ENCODE measurements at regions not wholly inside any gene's neighbourhood (a gene's known extent, or its start where the extent isn't known, plus 50 kb on each side); places are given as distances from the start of the nearest gene placed in this dataset.

DNA sequence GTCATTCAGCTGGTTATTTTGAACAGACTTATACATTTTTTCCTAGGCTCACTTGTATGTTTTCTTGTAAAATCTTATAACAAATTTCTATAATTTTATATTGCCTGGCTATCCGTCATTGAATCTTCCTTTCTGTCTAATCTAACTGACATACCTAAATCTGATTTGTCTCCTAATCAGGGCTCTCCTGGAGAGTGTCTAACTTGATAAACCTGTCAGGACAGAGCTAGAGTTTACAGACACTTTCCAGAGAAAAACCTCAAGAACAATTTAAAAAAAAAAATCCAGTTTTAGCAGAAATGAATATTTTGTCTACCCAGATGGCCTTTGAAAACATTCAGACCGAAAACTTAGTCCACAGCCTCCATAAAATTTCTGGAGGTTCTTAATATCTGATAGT is 1305.8 kb downstream of the ROBO1 start:
- TF ChIP-seq, protein P1, sequence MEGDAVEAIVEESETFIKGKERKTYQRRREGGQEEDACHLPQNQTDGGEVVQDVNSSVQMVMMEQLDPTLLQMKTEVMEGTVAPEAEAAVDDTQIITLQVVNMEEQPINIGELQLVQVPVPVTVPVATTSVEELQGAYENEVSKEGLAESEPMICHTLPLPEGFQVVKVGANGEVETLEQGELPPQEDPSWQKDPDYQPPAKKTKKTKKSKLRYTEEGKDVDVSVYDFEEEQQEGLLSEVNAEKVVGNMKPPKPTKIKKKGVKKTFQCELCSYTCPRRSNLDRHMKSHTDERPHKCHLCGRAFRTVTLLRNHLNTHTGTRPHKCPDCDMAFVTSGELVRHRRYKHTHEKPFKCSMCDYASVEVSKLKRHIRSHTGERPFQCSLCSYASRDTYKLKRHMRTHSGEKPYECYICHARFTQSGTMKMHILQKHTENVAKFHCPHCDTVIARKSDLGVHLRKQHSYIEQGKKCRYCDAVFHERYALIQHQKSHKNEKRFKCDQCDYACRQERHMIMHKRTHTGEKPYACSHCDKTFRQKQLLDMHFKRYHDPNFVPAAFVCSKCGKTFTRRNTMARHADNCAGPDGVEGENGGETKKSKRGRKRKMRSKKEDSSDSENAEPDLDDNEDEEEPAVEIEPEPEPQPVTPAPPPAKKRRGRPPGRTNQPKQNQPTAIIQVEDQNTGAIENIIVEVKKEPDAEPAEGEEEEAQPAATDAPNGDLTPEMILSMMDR (IDR thresholded peaks at IDR 0.05; ENCODE audit: low read depth, low read length): no peak
- in situ Hi-C loops (cut with HindIII; ENCODE audit: low sequenced_read_pairs): no loop called here
- DNase-seq (ENCODE audit: low read depth, low spot score): no peak
- H3K4me3 ChIP-seq (ENCODE audit: low read depth, low read length): no peak overlapping the region

DNA sequence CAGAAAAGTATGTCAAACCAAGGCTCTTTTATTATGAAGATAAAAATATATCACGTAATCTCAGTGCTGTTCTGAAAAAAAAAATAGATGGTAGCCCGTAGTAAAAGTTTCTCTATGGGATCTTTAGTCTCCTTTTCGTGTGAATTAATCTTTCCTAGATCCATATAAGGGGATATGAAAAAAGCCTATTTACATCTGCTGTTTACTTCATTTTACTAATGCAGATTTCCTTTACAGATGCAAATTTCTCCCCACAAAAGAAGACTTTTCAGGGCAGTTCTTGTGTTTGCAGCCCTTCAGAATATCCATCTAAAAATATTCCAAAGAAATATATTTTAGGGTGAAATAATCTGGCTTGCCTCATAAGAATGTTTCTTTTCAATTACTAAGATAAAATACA is 1291.7 kb downstream of the ROBO1 start:
- DNase-seq (ENCODE audit: low read depth, low spot score): no peak
- H3K4me3 ChIP-seq (ENCODE audit: low read depth, low read length): no peak overlapping the region
- in situ Hi-C loops (cut with HindIII; ENCODE audit: low sequenced_read_pairs): no loop called here
- TF ChIP-seq, protein P1 (IDR thresholded peaks at IDR 0.05; ENCODE audit: low read depth, low read length): no peak

DNA sequence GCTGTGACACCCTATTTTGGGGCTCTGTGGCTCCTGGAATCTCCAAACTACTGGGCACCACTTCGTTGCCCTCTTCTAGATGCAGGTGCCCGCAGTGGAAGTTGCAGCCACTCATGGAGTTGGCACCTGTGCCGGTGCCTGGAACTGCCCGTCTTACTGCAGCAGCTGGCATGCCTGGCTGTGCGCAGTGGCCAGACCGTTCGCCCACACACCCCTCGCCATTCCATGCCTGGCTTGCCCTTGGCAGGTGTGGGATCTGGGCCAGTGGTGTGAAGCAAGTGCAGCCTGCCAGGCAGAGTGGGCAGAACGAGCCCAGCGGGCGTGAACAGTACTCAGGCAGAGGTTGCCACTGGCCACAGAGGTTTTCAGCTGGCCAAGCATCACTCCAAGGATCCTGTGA is 1286.7 kb downstream of the ROBO1 start:
- in situ Hi-C loops (cut with HindIII; ENCODE audit: low sequenced_read_pairs): no loop called here
- no peak overlapping the region for H3K4me3 ChIP-seq (ENCODE audit: low read depth, low read length)
- TF ChIP-seq, protein P1 (IDR thresholded peaks at IDR 0.05; ENCODE audit: low read depth, low read length): no peak
- DNase-seq (ENCODE audit: low read depth, low spot score): no peak

DNA sequence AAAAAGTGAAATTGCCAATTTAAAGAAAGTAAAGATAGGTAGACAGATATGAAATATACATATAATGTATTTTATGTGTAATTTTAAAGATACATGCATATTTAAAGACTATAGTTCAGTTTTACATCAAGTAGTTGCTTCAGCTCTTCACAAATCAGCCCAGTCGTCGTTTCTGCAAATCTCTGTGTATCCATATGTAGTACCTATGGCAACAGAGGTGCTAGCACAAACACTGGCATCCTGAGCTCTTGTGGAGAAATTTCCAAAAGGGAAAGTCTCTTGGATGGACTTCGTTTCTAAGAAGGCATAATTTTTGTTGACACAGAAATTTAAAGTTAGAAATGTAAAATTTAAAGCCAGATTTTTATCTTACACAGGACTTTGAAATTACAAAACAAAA is 1284.7 kb downstream of the ROBO1 start:
- DNase-seq (ENCODE audit: low read depth, low spot score): no peak
- in situ Hi-C loops (cut with HindIII; ENCODE audit: low sequenced_read_pairs): no loop called here
- TF ChIP-seq, protein P1 (IDR thresholded peaks at IDR 0.05; ENCODE audit: low read depth, low read length): no peak
- H3K4me3 ChIP-seq (ENCODE audit: low read depth, low read length): no peak overlapping the region

DNA sequence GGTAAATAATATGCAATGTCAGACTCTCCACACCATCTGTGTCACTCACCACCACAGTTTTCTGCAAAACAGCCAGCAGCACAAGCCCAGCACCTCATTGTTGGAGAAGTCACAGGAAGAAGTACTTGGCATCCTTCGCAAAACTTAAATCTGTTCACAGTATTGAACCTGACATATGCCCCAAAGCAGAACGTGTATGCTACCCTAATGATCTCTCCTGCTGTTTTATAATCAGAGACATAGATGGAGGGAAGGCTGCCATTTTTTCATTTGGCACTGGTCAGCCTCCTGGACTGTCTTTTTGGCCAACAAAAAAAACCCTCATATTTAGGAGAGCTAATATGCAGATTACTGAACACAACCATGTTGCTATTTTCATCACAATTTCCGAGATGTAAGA is 1272.9 kb downstream of the ROBO1 start:
- no peak for DNase-seq (ENCODE audit: low read depth, low spot score)
- in situ Hi-C loops (cut with HindIII; ENCODE audit: low sequenced_read_pairs): no loop called here
- H3K4me3 ChIP-seq (ENCODE audit: low read depth, low read length): no peak overlapping the region
- TF ChIP-seq, protein P1 (IDR thresholded peaks at IDR 0.05; ENCODE audit: low read depth, low read length): no peak

DNA sequence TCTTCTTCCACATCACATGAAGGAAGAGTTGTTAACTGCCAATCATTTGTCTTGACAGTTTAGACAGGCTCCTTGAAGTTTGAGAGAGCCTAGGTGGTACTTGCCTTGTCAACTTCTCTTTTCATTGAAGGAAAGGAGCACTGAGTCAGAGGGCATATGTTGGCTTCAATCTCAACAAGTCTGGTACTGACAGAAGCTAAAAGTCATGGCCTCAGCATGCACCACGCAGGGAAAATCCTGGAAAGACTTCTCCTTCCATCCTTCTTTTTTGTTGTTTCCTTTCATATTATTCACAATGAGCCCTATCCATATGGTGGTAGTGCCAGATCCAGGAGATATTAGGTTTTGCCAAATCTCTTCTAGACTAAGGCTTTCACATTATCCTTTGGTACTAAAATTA is 1272.5 kb downstream of the ROBO1 start:
- in situ Hi-C loops (cut with HindIII; ENCODE audit: low sequenced_read_pairs): no loop called here
- DNase-seq (ENCODE audit: low read depth, low spot score): no peak
- TF ChIP-seq, protein P1 (IDR thresholded peaks at IDR 0.05; ENCODE audit: low read depth, low read length): no peak
- H3K4me3 ChIP-seq (ENCODE audit: low read depth, low read length): no peak overlapping the region

DNA sequence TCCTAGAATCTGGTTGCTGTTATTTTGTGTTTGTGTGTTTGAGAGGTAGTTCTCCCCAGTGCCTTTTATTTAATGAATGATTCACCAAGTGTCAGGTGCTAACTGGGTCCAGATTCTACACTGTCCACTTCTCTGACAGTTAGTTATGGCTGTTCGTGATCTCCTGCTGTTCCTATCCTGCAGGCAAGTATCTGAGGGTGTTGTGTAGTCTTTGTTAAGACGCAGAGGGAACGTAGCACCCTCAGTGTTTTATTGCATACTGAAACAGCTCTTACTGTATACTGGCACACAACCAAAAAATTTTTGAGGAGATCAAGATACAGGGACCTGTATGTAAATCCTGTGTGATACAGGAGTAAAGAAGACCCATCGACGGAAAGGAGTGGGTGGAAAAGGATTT is 1271.3 kb downstream of the ROBO1 start:
- TF ChIP-seq, protein P1 (IDR thresholded peaks at IDR 0.05; ENCODE audit: low read depth, low read length): no peak
- H3K4me3 ChIP-seq (ENCODE audit: low read depth, low read length): no peak overlapping the region
- in situ Hi-C loops (cut with HindIII; ENCODE audit: low sequenced_read_pairs): no loop called here
- DNase-seq (ENCODE audit: low read depth, low spot score): no peak
